Ramos (cell line): ENCODE measurements at regions not wholly inside any gene's neighbourhood (a gene's known extent, or its start where the extent isn't known, plus 50 kb on each side); places are given as distances from the start of the nearest gene placed in this dataset.
"Not testable (repeated sequence)": the region's sequence is repeated elsewhere in the genome, so short reads cannot be mapped to it uniquely, and the experiment has no call there.

Source experiments
- in situ Hi-C: fragments of 300-500 bp; cut with MboI; formaldehyde crosslinking; loops from one replicate; pipeline ENCODE4 v1.14.3; 2022; ENCODE audit warnings: low sequenced_read_pairs; ENCODE audit not compliant: unreplicated experiment

GRCh38 chr2:203585516-203585915 lies 50.4 kb upstream of the RAPH1 start:
- in situ Hi-C loops = no loop called here

DNA sequence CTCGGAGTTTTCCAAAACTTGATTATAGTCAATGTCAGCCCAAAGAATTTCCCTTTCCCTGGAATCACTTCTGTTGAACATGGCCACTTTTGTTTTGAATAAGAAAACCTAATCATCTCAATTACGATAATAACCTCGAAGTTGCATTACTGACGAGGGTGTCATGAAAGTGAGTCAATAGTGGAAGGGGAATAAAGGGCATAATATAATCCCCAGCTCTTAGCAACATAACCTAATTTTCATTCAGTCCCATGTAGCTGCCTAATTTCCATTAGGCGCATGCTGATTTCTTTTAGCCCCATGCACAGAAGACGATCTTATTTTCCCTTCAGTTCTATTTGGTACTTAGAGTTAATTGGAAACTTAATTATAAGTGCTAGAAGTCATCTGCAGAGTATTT lies 51.1 kb upstream of the RAPH1 start:
- in situ Hi-C loops = no loop called here

GRCh38 chr2:203586696-203587095 lies 51.6 kb upstream of the RAPH1 start:
- in situ Hi-C loops = no loop called here

DNA sequence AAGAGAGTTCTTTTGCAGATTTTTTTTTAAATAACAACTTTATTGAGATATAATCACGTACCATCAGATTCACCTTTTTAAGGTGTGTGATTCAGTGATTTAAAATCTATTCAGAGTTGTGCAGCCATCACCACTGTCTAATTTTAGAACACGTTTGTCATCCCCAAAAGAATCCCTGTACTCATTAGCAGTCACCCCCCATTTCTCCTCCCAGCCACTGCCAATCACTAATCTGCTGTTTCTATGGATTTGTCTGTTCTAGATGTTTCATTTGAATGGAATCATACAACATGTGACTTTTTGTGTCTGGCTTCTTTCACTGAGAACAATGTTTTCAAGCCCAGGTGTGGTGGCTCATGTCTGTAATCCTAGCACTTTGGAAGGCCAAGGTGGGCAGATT lies 55.4 kb upstream of the RAPH1 start:
- in situ Hi-C loops = no loop called here

- in situ Hi-C loops = no loop called here
Measured at GRCh38 chr2:203591642-203592041, 56.5 kb upstream of the RAPH1 start.

DNA sequence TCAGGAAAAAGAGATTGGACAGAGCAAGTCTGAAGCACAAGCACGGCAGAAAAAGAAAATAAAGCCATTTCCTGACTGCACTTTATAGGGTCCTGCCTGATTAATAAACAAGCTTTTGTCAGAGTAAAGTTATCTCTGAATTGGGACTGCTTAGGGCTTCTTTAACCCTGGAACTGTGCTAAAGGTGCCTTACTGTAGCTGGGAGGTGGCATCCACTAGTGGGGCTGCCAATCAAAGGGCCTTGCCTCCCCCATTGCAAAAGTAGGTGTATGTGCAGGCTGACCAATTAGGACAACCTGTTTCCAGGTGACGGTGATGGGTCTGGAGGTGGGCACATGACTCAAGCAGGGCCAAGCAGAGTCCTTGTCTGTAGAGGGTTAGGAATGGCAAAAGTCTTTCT lies 57.4 kb upstream of the RAPH1 start:
- in situ Hi-C loops = no loop called here

DNA sequence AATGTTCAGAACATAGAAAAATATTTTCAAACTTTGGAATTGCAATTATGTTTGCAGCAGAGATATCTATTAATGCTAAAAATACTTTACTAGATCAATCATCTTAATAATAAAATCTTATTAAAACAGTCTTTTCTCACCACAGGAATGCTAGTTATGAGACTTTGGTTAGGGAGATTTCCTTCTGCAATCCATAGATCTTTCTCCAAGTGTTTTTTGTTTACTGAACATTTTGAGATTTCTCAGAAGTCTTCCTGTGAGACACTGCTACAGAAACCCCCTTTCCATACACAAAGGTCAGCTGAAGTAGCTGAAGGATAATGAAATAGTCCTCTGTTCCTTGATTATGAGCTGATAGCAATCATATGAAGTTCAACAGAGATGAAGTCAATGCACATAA lies 59.4 kb upstream of the RAPH1 start:
- in situ Hi-C loops = no loop called here

GRCh38 chr2:203596183-203596582 lies 61.1 kb upstream of the RAPH1 start:
- in situ Hi-C loops = no loop called here

- in situ Hi-C loops = no loop called here
Measured at GRCh38 chr2:203599509-203599908, 64.4 kb upstream of the RAPH1 start.

DNA sequence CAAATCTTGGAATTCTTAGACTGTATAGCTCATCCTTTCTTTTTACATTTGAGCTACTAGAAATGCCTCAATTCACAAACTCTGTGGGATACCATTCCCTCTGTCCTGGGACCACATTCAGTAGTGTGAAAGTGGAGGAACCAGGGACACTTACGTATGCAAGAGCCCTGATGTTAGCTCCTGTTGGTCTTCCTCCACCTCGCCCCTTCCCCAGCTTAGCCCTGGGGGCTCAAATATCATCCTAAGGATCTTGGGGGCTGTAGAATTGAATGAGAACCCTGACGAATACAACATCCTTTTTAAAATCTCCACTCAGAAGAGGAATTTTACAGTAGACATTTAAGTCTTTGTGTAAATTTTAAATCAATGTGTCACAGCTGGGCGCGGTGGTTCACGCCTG lies 65.2 kb upstream of the RAPH1 start:
- in situ Hi-C loops = no loop called here

GRCh38 chr2:203603456-203604389 lies 68.6 kb upstream of the RAPH1 start:
- in situ Hi-C loops = no loop called here

GRCh38 chr2:203605302-203605701 lies 70.2 kb upstream of the RAPH1 start:
- in situ Hi-C loops = no loop called here

DNA sequence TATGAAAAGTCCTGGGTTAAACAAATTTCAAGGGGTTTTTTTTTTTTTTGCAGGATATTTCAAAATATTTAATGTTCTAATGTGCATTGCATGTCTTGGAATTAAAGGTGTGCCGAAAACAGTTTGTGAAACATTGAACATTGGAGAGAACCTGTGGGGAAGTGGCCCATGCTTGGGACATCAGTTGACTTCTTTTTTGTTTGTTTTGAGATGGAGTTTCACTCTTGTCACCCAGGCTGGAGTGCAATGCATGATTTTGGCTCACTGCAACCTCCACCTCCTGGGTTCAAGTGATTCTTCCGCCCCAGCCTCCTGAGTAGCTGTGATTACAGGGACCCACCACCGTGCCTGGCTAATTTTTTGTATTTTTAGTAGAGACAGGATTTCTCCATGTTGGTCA lies 71.0 kb upstream of the RAPH1 start:
- in situ Hi-C loops = no loop called here

- in situ Hi-C loops = no loop called here
Measured at GRCh38 chr2:203610558-203610957, 75.5 kb upstream of the RAPH1 start.

GRCh38 chr2:203612246-203612645 lies 77.1 kb upstream of the RAPH1 start:
- in situ Hi-C loops = no loop called here

GRCh38 chr2:203619267-203619878 lies 84.3 kb upstream of the RAPH1 start:
- in situ Hi-C loops = no loop called here

GRCh38 chr2:203621981-203622515 lies 84.4 kb upstream of the CD28 start:
- in situ Hi-C loops = no loop called here

DNA sequence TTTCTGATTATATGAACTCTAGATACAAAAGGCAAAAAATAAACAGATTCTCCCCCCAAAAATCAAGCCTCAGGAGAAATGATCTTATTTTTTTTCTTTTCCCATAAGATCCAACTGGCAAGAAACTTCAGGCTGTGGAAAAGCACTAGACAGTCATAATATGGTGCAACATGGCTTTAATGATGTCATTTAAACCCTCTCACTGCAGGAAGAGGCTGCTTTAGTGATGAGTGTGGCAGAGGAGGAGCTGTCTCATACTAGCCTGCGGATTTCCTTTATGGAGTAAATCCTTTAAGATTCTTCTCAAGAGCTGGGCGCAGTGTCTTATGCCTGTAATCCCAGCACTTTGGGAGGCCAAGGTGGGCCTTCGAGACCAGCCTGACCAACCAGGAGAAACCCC lies 83.3 kb upstream of the CD28 start:
- in situ Hi-C loops = no loop called here

DNA sequence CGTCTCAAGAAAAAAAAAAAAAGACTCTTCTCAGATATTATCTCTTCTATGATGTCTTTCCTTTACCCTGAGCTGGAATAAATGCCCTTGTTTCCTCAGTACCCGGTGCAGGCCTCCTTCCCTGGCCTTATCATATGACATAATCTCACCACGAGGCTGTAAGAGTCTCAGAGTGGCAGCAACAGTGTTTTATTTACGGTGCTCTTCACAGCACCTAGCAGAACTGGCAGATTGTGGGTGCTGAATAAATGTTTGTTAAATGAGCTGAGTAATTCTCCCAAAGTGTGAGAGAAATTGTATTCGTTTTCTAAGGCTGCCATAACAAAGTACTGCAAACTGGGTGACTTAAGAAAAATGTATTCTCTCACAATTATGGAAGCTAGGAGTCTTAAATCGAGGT lies 82.8 kb upstream of the CD28 start:
- in situ Hi-C loops = no loop called here

DNA sequence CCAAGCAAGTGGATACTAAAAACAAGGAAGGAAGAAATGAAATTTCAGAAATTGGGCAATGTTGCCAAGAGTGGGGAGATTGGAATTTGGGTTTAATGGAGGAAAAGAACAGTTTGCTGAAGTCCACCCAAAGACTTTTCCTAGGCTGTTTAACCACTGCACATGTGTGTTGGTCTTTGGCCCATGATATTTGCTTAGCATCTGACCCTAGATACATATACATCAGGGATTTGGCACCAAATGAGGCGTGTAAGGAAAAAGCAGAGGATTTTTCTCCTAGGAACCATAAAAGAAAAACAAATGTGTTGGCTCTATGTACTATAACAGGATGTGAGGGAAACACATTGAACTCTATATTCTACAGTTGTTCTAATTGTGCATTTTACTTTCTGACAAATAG lies 80.7 kb upstream of the CD28 start:
- in situ Hi-C loops = no loop called here

DNA sequence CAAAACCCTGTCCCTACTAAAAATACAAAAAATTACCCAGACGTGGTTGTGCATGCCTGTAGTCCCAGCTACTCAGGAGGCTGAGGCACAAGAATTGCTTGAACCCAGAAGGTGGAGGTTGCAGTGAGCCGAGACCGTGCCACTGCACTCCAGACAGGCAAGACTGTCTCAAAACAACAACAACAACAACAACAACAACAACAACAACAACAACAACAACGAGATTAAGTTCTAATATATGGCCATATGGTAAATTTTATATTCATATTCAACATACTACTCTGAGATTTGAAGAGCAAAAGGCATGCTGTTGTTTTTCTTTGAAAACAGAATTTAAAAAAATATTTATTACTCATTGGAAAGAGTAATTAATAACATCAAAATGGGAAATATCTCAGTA lies 80.2 kb upstream of the CD28 start:
- in situ Hi-C loops = not testable (repeated sequence)
